Esophagus muscularis mucosa (tissue), 3 donors: ENCODE measurements at regions not wholly inside any gene's neighbourhood (a gene's known extent, or its start where the extent isn't known, plus 50 kb on each side); places are given as distances from the start of the nearest gene placed in this dataset.

Experiments
- CTCF ChIP-seq, 3 experiments: fragments of 200-600 bp in 2 of 3; fragments of 450-650 bp in 1 of 3; sonication (generic) in 2 of 3; IDR thresholded peaks; one replicate each; pipeline ENCODE4 v1.5.1; 2017 to 2019; ENCODE audit warnings: antibody characterized with exemption in 3 of 3, mild to moderate bottlenecking in 2 of 3, moderate library complexity in 1 of 3
- POLR2A ChIP-seq: fragments of 450-650 bp; IDR thresholded peaks from one replicate; pipeline ENCODE4 v1.6.1; 2017; ENCODE audit warnings: antibody characterized with exemption, moderate library complexity, mild to moderate bottlenecking, low read depth
- POLR2AphosphoS5 ChIP-seq, 2 donors: sonication (generic); formaldehyde crosslinking; IDR thresholded peaks; one replicate each; pipeline ENCODE4 v1.6.1; 2017; ENCODE audit warnings: antibody characterized with exemption in 2 of 2

GRCh38 chrX:7730071-7730470 lies 112.9 kb upstream of the VCX start:
- no peak for TF ChIP-seq POLR2A
- no peak for TF ChIP-seq POLR2AphosphoS5 (IDR thresholded peaks at IDR 0.05)
- TF ChIP-seq CTCF (IDR thresholded peaks at IDR 0.05) = no peak
